A549 (cell line): ENCODE measurements at regions not wholly inside any gene's neighbourhood (a gene's known extent, or its start where the extent isn't known, plus 50 kb on each side); places are given as distances from the start of the nearest gene placed in this dataset.

Experiments
- CBX8 ChIP-seq: fragments of 200-600 bp; sonication (generic); IDR thresholded peaks from 2 replicates; pipeline ENCODE4 v1.6.1; 2016
- CEBPB ChIP-seq, 2 experiments: fragments of >200 bp in 1 of 2; sonication (Bioruptor Twin) in 1 of 2; formaldehyde crosslinking in 1 of 2; IDR thresholded peaks; 2 replicates each; pipeline ENCODE4 v1.6.1; 2012 to 2016
- CHD4 ChIP-seq: fragments of 200-600 bp; sonication (generic); IDR thresholded peaks from 2 replicates; pipeline ENCODE4 v1.6.1; 2016; ENCODE audit warnings: antibody characterized with exemption, mild to moderate bottlenecking, borderline replicate concordance
- CTCF ChIP-seq: fragments of >200 bp; sonication (Bioruptor Twin); formaldehyde crosslinking; IDR thresholded peaks from 3 replicates; pipeline ENCODE4 v1.5.1; 2016
- ESRRA ChIP-seq: fragments of 150-350 bp; IDR thresholded peaks from 2 replicates; pipeline ENCODE4 v1.6.1; 2014; ENCODE audit warnings: mild to moderate bottlenecking, low read length, borderline replicate concordance
- NFE2L2 ChIP-seq: fragments of 150-350 bp; conservative IDR thresholded peaks from 2 replicates; pipeline ENCODE4 v1.6.1; 2014; ENCODE audit warnings: low read length
- POLR2A ChIP-seq: IDR thresholded peaks from 2 replicates; pipeline ENCODE4 v1.6.1; 2012; ENCODE audit warnings: mild to moderate bottlenecking, low read length
- TP53 ChIP-seq: fragments of 250-450 bp; sonication (Bioruptor Pico); IDR thresholded peaks from 2 replicates; pipeline ENCODE4 v1.5.0; 2021; ENCODE audit warnings: mild to moderate bottlenecking, moderate library complexity
- USF2 ChIP-seq: fragments of 450-650 bp; IDR thresholded peaks from 2 replicates; pipeline ENCODE4 v1.6.1; 2014; ENCODE audit warnings: antibody characterized with exemption
- TF ChIP-seq, protein P1 (sequence below): fragments of 200-600 bp; sonication (generic); IDR thresholded peaks from 2 replicates; pipeline ENCODE4 v1.6.1; 2016; ENCODE audit warnings: antibody characterized with exemption, mild to moderate bottlenecking, moderate library complexity

DNA sequence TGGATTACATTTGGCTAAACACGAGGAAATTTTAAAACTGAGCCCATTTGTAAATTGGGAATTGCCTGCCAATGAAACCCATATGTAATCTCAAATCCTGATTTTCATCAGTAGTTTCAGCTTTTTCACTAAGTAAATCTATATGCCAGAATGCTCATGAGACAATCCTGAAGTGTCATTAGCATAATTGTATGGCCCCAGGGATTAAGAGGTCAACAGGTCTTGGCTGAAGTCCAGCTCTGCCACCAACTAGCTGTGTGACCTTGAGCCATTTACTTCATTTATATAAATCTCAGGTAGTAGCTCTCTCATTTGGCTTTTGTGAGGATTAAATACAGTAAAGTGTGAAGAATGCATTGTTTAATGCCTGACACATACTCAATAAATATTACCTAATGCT lies 320.5 kb upstream of the EMCN start:
- no peak for TF ChIP-seq CTCF
- no peak for TF ChIP-seq TP53
- no peak for TF ChIP-seq ESRRA
- TF ChIP-seq CHD4 = no peak
- TF ChIP-seq POLR2A = no peak
- TF ChIP-seq, protein P1, sequence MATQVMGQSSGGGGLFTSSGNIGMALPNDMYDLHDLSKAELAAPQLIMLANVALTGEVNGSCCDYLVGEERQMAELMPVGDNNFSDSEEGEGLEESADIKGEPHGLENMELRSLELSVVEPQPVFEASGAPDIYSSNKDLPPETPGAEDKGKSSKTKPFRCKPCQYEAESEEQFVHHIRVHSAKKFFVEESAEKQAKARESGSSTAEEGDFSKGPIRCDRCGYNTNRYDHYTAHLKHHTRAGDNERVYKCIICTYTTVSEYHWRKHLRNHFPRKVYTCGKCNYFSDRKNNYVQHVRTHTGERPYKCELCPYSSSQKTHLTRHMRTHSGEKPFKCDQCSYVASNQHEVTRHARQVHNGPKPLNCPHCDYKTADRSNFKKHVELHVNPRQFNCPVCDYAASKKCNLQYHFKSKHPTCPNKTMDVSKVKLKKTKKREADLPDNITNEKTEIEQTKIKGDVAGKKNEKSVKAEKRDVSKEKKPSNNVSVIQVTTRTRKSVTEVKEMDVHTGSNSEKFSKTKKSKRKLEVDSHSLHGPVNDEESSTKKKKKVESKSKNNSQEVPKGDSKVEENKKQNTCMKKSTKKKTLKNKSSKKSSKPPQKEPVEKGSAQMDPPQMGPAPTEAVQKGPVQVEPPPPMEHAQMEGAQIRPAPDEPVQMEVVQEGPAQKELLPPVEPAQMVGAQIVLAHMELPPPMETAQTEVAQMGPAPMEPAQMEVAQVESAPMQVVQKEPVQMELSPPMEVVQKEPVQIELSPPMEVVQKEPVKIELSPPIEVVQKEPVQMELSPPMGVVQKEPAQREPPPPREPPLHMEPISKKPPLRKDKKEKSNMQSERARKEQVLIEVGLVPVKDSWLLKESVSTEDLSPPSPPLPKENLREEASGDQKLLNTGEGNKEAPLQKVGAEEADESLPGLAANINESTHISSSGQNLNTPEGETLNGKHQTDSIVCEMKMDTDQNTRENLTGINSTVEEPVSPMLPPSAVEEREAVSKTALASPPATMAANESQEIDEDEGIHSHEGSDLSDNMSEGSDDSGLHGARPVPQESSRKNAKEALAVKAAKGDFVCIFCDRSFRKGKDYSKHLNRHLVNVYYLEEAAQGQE = no peak
- TF ChIP-seq NFE2L2 = no peak
- TF ChIP-seq CBX8 = no peak
- TF ChIP-seq USF2 = no peak
- TF ChIP-seq CEBPB (IDR thresholded peaks at IDR 0.05) = no peak
